ENCODE measurements at regions not wholly inside any gene's neighbourhood (a gene's known extent, or its start where the extent isn't known, plus 50 kb on each side); places are given as distances from the start of the nearest gene placed in this dataset.

DNA sequence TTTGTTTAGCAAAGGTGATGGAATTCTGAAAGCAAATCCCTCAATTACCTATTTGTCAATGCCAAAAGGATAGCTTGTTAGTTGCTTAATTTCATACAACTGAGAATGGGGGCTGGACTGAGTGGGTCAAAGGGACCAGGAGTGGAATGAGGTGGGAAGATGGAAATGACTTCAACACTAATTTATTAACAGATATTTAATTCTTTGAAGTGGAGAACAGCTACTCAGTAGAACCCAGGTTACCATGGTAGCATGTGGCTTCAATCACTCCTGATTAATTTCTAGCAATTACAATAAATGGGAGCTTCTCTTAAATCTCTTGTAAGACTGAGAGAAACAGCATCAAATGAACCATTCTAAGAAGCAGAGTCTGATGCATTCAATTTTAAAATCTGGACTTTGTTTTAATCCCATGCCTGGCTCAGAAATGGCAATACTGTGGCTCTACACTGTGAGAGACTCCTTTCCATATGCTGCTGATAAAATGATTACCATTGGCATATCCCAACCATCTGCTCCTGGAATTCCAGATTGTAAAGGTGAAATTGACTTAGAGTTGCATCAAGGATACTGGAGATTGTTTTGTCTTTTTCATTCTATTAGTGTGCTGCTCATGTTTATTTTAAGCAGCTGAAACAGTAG is 607.8 kb downstream of the SNAPC1 start:
- H3K4me3 ChIP-seq (ENCODE audit: low read depth, low read length) = no peak overlapping the region
- TF ChIP-seq, protein P1, sequence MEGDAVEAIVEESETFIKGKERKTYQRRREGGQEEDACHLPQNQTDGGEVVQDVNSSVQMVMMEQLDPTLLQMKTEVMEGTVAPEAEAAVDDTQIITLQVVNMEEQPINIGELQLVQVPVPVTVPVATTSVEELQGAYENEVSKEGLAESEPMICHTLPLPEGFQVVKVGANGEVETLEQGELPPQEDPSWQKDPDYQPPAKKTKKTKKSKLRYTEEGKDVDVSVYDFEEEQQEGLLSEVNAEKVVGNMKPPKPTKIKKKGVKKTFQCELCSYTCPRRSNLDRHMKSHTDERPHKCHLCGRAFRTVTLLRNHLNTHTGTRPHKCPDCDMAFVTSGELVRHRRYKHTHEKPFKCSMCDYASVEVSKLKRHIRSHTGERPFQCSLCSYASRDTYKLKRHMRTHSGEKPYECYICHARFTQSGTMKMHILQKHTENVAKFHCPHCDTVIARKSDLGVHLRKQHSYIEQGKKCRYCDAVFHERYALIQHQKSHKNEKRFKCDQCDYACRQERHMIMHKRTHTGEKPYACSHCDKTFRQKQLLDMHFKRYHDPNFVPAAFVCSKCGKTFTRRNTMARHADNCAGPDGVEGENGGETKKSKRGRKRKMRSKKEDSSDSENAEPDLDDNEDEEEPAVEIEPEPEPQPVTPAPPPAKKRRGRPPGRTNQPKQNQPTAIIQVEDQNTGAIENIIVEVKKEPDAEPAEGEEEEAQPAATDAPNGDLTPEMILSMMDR (IDR thresholded peaks at IDR 0.05; ENCODE audit: insufficient read depth, low read depth, low read length) = no peak
- DNase-seq (ENCODE audit: low read depth) = no peak

DNA sequence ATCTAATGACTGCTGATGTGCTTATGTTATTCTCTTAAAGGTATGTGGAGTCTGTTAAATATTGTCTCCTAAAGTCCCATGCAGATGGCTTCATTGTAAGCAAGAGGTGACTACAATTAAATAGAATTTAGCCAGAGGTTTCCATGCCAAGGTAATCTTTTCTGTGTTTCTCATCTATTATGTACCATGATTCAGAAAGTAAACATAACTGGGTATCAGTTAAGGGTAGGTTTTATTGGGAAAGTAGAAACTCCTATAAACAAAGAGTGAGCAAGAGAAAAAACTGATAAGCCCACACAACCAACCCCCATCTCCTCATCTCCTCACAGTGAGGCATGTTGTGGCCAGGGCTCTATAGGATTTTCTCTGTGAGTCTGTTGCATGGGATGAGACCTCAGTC is 611.7 kb downstream of the SNAPC1 start:
- TF ChIP-seq, protein P1 (IDR thresholded peaks at IDR 0.05; ENCODE audit: insufficient read depth, low read depth, low read length) = no peak
- H3K4me3 ChIP-seq (ENCODE audit: low read depth, low read length) = no peak overlapping the region
- no peak for DNase-seq (ENCODE audit: low read depth)

DNA sequence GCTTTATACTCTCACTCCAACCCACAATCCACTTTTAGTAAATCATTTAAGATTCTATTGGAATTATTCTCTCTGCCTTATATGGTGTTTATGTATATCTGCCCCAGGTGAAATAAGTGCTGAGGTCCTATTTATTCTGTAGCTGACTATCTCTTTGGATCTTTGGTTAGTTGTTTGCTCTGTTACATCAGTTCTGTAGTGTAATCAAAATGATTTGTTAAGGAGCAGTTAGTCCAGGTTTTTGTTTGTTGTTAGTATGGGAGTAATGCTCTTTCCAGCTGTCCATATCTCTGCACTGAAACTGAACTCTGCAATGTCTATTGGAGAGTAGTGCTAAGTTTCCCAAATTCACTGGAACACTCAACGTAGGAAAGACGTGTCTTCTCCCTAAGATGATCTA is 615.8 kb downstream of the SNAPC1 start:
- no peak overlapping the region for H3K4me3 ChIP-seq (ENCODE audit: low read depth, low read length)
- no peak for DNase-seq (ENCODE audit: low read depth)
- TF ChIP-seq, protein P1 (IDR thresholded peaks at IDR 0.05; ENCODE audit: insufficient read depth, low read depth, low read length) = no peak

DNA sequence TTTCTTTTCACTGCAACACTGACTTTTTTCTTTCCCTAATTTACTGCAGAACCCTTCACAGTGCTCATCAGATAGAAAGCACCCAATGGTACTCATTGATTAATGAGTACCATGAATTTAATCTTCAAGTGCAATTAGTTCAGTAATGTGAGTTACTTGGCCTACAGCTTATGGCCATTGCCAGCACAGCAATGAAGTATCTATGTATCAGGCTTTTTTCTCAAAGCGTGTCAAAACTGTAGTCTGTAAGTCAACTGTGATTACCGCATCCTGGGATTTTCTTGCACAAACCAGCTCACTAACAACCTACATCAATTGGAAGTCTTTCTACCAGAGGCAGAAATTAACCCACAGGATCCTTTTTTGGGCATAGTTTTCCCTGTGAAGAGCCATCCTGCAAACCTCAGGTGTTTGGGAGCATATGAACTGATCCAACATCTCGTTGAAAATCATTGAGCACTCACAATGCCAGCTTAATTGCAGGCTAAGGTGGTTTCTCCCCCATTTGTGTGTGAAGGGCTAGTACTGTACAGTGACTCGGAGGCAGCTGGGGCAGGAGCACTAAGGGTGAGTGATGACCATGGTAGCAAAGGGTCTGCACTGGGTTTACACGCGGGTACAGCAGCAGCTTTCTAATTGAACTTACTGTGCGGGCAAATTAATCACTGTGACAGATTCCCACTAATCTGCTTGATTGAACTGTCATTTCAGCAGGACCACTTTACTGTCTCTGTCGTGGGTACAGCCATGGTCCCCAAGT is 619.3 kb downstream of the SNAPC1 start:
- DNase-seq (ENCODE audit: low read depth) = no peak
- no peak overlapping the region for H3K4me3 ChIP-seq (ENCODE audit: low read depth, low read length)
- TF ChIP-seq, protein P1 (IDR thresholded peaks at IDR 0.05; ENCODE audit: insufficient read depth, low read depth, low read length) = no peak

DNA sequence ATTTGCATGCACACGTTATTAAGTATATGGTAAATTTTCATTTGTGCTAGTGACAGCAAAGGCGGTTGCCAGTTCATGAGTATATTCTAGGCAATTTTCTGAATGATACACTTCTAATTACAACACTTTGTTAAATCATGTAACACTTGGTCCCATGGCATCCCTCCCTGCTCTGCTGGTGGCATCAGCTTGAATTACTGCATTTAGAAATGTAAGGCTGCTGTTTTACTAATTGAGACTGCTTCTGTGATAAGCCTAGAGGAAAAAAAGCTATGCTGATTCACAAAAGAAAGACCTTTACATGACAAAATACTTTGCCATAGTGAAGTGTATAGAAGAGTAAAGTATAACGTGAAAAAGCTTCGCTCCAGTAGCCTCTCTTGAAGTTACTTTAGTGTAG is 636.1 kb downstream of the KCNH5 start:
- H3K4me3 ChIP-seq (ENCODE audit: low read depth, low read length) = no peak overlapping the region
- no peak for DNase-seq (ENCODE audit: low read depth)
- TF ChIP-seq, protein P1 (IDR thresholded peaks at IDR 0.05; ENCODE audit: insufficient read depth, low read depth, low read length) = no peak

DNA sequence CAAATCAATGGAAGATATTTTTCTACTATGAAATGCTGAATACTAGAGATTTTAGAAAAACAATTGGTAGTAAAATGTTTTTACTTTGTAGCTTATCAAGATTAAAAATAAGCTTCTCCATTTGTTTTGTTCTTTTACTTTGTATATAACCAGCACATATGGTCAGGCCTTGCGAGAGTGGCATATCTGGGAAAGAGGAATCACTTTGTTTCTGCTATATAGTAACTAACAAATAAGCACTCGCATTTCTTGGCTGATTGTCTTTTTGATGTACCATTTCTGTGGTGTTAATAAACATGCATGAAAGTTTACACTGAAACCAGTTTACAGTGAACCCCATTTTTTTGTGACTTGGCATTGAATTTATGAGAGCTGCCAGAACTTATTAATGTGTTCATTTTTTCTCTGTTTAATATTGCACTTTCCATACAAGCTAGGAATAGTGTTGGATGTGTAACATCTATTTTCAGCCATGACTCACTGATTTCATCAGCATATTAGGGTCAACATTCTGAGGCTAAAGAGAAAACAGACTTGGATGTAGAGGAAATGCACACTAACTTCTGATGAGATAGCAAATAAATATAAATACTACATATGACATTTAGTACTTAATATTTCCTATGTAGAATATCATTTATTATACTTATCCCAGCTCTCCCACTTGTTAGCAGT is 635.5 kb downstream of the KCNH5 start:
- peak; percentile 62 for DNase-seq (ENCODE audit: low read depth)
- TF ChIP-seq, protein P1 (IDR thresholded peaks at IDR 0.05; ENCODE audit: insufficient read depth, low read depth, low read length) = no peak
- H3K4me3 ChIP-seq (ENCODE audit: low read depth, low read length) = no peak overlapping the region

Measured in fibroblast of villous mesenchyme (primary cell).